H1 (cell line): ENCODE measurements at regions not wholly inside any gene's neighbourhood (a gene's known extent, or its start where the extent isn't known, plus 50 kb on each side); places are given as distances from the start of the nearest gene placed in this dataset.

Experiments
- CTCF ChIA-PET: fragments of 300-600 bp; sonication (Branson Sonifier 250); formaldehyde crosslinking; loops from one replicate; lab custom pipeline; 2021; ENCODE audit not compliant: partially characterized antibody; lab: Charles Lee
- POLR2A ChIA-PET: fragments of 300-600 bp; sonication (Branson Sonifier 250); formaldehyde crosslinking; loops from one replicate; lab custom pipeline; 2021; ENCODE audit warnings: inconsistent platforms; ENCODE audit not compliant: partially characterized antibody; lab: Charles Lee
- DNase-seq, 2 experiments: peaks; one replicate each; pipeline versions ENCODE4 v3.0.0 to v3.0.0-alpha.2; 2010 to 2022; ENCODE audit warnings: low spot score in 2 of 2, low read depth in 1 of 2, mixed read lengths in 1 of 2
- FAIRE-seq: peaks from 2 replicates; lab custom pipeline; 2011; peaks lifted over from hg19 to GRCh38; lab: Jason Lieb, UNC
- H2AFZ ChIP-seq: 2 replicates; pipeline ENCODE4 v1.8.1; 2012; ENCODE audit warnings: low read length, inconsistent platforms
- H2AK5ac ChIP-seq: 2 replicates; pipeline ENCODE4 v1.6.1; 2013; ENCODE audit warnings: low read depth, low read length
- H2BK120ac ChIP-seq: replicated peaks from 2 replicates; pipeline ENCODE3; 2013; ENCODE audit warnings: low read depth, low read length, inconsistent platforms
- H2BK12ac ChIP-seq: 2 replicates; pipeline ENCODE4 v1.6.1; 2013; ENCODE audit warnings: low read depth, low read length
- H2BK15ac ChIP-seq: 2 replicates; pipeline ENCODE4 v1.6.1; 2013; ENCODE audit warnings: low read length
- H2BK20ac ChIP-seq: 2 replicates; pipeline ENCODE4 v1.6.1; 2013; ENCODE audit warnings: low read length
- H2BK5ac ChIP-seq: 2 replicates; pipeline ENCODE4 v1.6.1; 2013; ENCODE audit warnings: low read depth, low read length
- H3K14ac ChIP-seq: 2 replicates; pipeline ENCODE4 v1.6.1; 2013; ENCODE audit warnings: inconsistent platforms; ENCODE audit not compliant: insufficient read length
- H3K18ac ChIP-seq: 2 replicates; pipeline ENCODE4 v1.6.1; 2013; ENCODE audit warnings: low read length; ENCODE audit errors: extremely low read depth
- H3K23ac ChIP-seq: 2 replicates; pipeline ENCODE4 v1.6.1; 2013; ENCODE audit warnings: inconsistent platforms; ENCODE audit not compliant: insufficient read length
- H3K23me2 ChIP-seq: 2 replicates; pipeline ENCODE4 v1.6.1; 2013; ENCODE audit warnings: low read depth, low read length
- H3K27ac ChIP-seq: 2 replicates; pipeline ENCODE4 v1.6.1; 2011; ENCODE audit warnings: low read depth, low read length, inconsistent platforms
- H3K27me3 ChIP-seq, 4 experiments: replicated peaks in 1 of 4; 1 replicate in 1 of 4; 2 replicates in 3 of 4; pipeline versions ENCODE4 v1.6.1 to v1.8.1; 2011 to 2013; ENCODE audit warnings: low read length in 3 of 4, mild to moderate bottlenecking in 3 of 4, inconsistent platforms in 2 of 4, mixed read lengths in 2 of 4, moderate library complexity in 1 of 4; ENCODE audit not compliant: control insufficient read depth in 3 of 4, insufficient read depth in 3 of 4; ENCODE audit errors: extremely low read depth in 1 of 4
- H3K36me3 ChIP-seq, 4 experiments: 2 replicates each; pipeline versions ENCODE4 v1.6.1 to v1.8.1; 2011 to 2013; ENCODE audit warnings: mild to moderate bottlenecking in 4 of 4, low read length in 3 of 4, moderate library complexity in 2 of 4, control low read depth in 1 of 4, inconsistent platforms in 1 of 4; ENCODE audit not compliant: insufficient read depth in 4 of 4, control insufficient read depth in 2 of 4
- H3K4ac ChIP-seq: replicated peaks from 2 replicates; pipeline ENCODE3; 2013; ENCODE audit warnings: low read length, low read depth, mixed read lengths, inconsistent platforms; ENCODE audit not compliant: insufficient read length
- H3K4me1 ChIP-seq, 4 experiments: replicated peaks in 1 of 4; 1 replicate in 1 of 4; 2 replicates in 3 of 4; pipeline versions ENCODE4 v1.6.1 to v1.8.1; 2011 to 2013; ENCODE audit warnings: low read length in 3 of 4, inconsistent platforms in 2 of 4, mixed read lengths in 1 of 4; ENCODE audit not compliant: insufficient read depth in 4 of 4, control insufficient read depth in 3 of 4
- H3K4me2 ChIP-seq, 2 experiments: 2 replicates each; pipeline versions ENCODE4 v1.6.1 to v1.8.1; 2011 to 2013; ENCODE audit warnings: low read depth in 2 of 2, low read length in 2 of 2, control low read depth in 1 of 2, inconsistent platforms in 1 of 2, mild to moderate bottlenecking in 1 of 2; ENCODE audit not compliant: insufficient read depth in 1 of 2
- H3K4me3 ChIP-seq, 4 experiments: fragments of 200-600, 300-600 bp in 1 of 4; sonication (generic), shearing (Covaris generic), sonication (Bioruptor Twin) in 1 of 4; 2 replicates each; pipeline versions ENCODE4 v1.5.1 to v1.8.1; 2011 to 2016; ENCODE audit warnings: low read length in 4 of 4, low read depth in 3 of 4, control low read depth in 2 of 4, inconsistent platforms in 2 of 4, mild to moderate bottlenecking in 2 of 4, mixed read lengths in 1 of 4, moderate library complexity in 1 of 4; ENCODE audit not compliant: insufficient read depth in 2 of 4; ENCODE audit errors: extremely low read depth in 1 of 4
- H3K56ac ChIP-seq: replicated peaks from 2 replicates; pipeline ENCODE3; 2013; ENCODE audit warnings: low read depth, mild to moderate bottlenecking, mixed read lengths, low read length, inconsistent platforms; ENCODE audit not compliant: insufficient read length
- H3K79me1 ChIP-seq: 2 replicates; pipeline ENCODE4 v1.6.1; 2013; ENCODE audit warnings: low read depth, low read length, control low read depth
- H3K79me2 ChIP-seq, 2 experiments: 2 replicates each; pipeline versions ENCODE4 v1.6.1 to v1.8.1; 2012 to 2013; ENCODE audit warnings: low read length in 2 of 2, mild to moderate bottlenecking in 2 of 2, inconsistent platforms in 1 of 2; ENCODE audit not compliant: insufficient read depth in 2 of 2, control insufficient read depth in 1 of 2
- H3K9ac ChIP-seq, 4 experiments: replicated peaks in 1 of 4; 1 replicate in 1 of 4; 2 replicates in 3 of 4; pipeline versions ENCODE4 v1.6.1 to v1.8.1; 2011 to 2013; ENCODE audit warnings: low read depth in 3 of 4, low read length in 3 of 4, control low read depth in 2 of 4, mild to moderate bottlenecking in 2 of 4, moderate library complexity in 2 of 4, inconsistent platforms in 1 of 4; ENCODE audit errors: extremely low read depth in 1 of 4
- H3K9me3 ChIP-seq, 2 experiments: 2 replicates each; pipeline versions ENCODE4 v1.6.1 to v1.8.1; 2012 to 2013; ENCODE audit warnings: mild to moderate bottlenecking in 2 of 2, moderate library complexity in 2 of 2, control low read depth in 1 of 2, inconsistent platforms in 1 of 2, low read depth in 1 of 2, low read length in 1 of 2, mixed read lengths in 1 of 2; ENCODE audit not compliant: insufficient read depth in 2 of 2
- H4K20me1 ChIP-seq, 2 experiments: replicated peaks in 1 of 2; 2 replicates each; pipeline versions ENCODE3 to v1.8.1; 2011 to 2013; ENCODE audit warnings: inconsistent platforms in 2 of 2, low read length in 2 of 2, mild to moderate bottlenecking in 1 of 2; ENCODE audit not compliant: insufficient read depth in 2 of 2, control insufficient read depth in 1 of 2
- H4K5ac ChIP-seq: 2 replicates; pipeline ENCODE4 v1.6.1; 2013; ENCODE audit warnings: low read length, low read depth, mixed read lengths, inconsistent platforms; ENCODE audit not compliant: insufficient read length
- H4K8ac ChIP-seq: 2 replicates; pipeline ENCODE4 v1.8.0; 2013; ENCODE audit warnings: mild to moderate bottlenecking, moderate library complexity, low read length, inconsistent platforms; ENCODE audit not compliant: insufficient read depth; ENCODE audit errors: extremely low read depth
- H4K91ac ChIP-seq: replicated peaks from 2 replicates; pipeline ENCODE3; 2013; ENCODE audit warnings: low read length, mixed read lengths, inconsistent platforms; ENCODE audit not compliant: insufficient read length
- BACH1 ChIP-seq: IDR thresholded peaks from 2 replicates; pipeline ENCODE4 v1.6.1; 2012; ENCODE audit warnings: low read length, improper control_type of control experiment
- BRCA1 ChIP-seq: IDR thresholded peaks from 2 replicates; pipeline ENCODE4 v1.6.1; 2012; ENCODE audit warnings: low read depth, low read length, improper control_type of control experiment
- GABPA ChIP-seq: IDR thresholded peaks from 2 replicates; pipeline ENCODE4 v1.6.1; 2011; ENCODE audit warnings: mild to moderate bottlenecking, low read length, moderate library complexity, borderline replicate concordance; ENCODE audit not compliant: insufficient read depth
- GTF2F1 ChIP-seq: IDR thresholded peaks from 2 replicates; pipeline ENCODE4 v1.6.1; 2012; ENCODE audit warnings: low read depth, low read length, improper control_type of control experiment, borderline replicate concordance
- POU5F1 ChIP-seq: IDR thresholded peaks from 2 replicates; pipeline ENCODE4 v1.6.1; 2011; ENCODE audit warnings: low read depth, mild to moderate bottlenecking, low read length, moderate library complexity
- SP1 ChIP-seq: IDR thresholded peaks from 2 replicates; pipeline ENCODE4 v1.6.1; 2011; ENCODE audit warnings: low read depth, low read length
- WGBS, 2 experiments: shearing (Covaris generic) in 1 of 2; methylation state at CpG; one replicate each; pipeline versions ENCODE4 v1.1.6 to v1.1.7; 2013 to 2015; ENCODE audit warnings: low lambda C conversion rate in 2 of 2, mixed read lengths in 2 of 2, inconsistent platforms in 1 of 2, low coverage in 1 of 2, missing lambda C conversion rate in 1 of 2; ENCODE audit not compliant: insufficient replicate concordance in 2 of 2, insufficient coverage in 1 of 2, insufficient read length in 1 of 2; ENCODE audit errors: extremely low coverage in 1 of 2, missing lambda C conversion rate in 1 of 2; 5-methylcytosine and 5-hydroxymethylcytosine counted together
- TF ChIP-seq, protein P1 (sequence below): IDR thresholded peaks from 2 replicates; pipeline ENCODE4 v1.6.1; 2011; ENCODE audit warnings: low read length, improper control_type of control experiment

- Histone ChIP-seq H2BK20ac (no peak overlapping the region), H4K8ac (no peak overlapping the region), H2BK120ac (no peak overlapping the region), H3K56ac (no peak overlapping the region), H3K9ac (no peak overlapping the region), H3K4ac (no peak overlapping the region), H3K18ac (no peak overlapping the region), H3K4me2 (no peak overlapping the region), H3K14ac (no peak overlapping the region), H3K4me3 (no peak overlapping the region), H3K23me2 (no peaks in the 10 kb centered on the region), H2AK5ac (no peak overlapping the region), H2BK12ac (no peak overlapping the region), H4K91ac (no peak overlapping the region), H2AFZ (no peak overlapping the region), H3K9me3 (peaks cover 0 to 4% of the 10 kb centered on the region in 2 experiments; a peak in 1 of 4 replicates), H4K20me1 (no peaks in the 10 kb centered on the region), H3K36me3 (no peaks in the 10 kb centered on the region), H3K79me1 (no peaks in the 10 kb centered on the region), H4K5ac (no peak overlapping the region), H3K23ac (no peak overlapping the region), H2BK15ac (no peak overlapping the region), H3K4me1 (no peaks in the 10 kb centered on the region), H3K79me2 (no peaks in the 10 kb centered on the region), H3K27ac (no peak overlapping the region), H2BK5ac (no peak overlapping the region), H3K27me3 (no peaks in the 10 kb centered on the region)
- DNase-seq (no peak), FAIRE-seq (peak; percentile 19)
- WGBS, 2 experiments = 95% methylated on average over 1 of the region's 1 CpG; no CpG with 5 or more reads in 1 of the 2 experiments
- CTCF ChIA-PET = no interaction called here
- POLR2A ChIA-PET = no interaction called here
- no peak for TF ChIP-seq SP1
- TF ChIP-seq BACH1 = no peak
- no peak for TF ChIP-seq POU5F1
- no peak for TF ChIP-seq GABPA
- TF ChIP-seq BRCA1 = no peak
- TF ChIP-seq, protein P1, sequence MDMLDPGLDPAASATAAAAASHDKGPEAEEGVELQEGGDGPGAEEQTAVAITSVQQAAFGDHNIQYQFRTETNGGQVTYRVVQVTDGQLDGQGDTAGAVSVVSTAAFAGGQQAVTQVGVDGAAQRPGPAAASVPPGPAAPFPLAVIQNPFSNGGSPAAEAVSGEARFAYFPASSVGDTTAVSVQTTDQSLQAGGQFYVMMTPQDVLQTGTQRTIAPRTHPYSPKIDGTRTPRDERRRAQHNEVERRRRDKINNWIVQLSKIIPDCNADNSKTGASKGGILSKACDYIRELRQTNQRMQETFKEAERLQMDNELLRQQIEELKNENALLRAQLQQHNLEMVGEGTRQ = no peak
- TF ChIP-seq GTF2F1 = no peak
Observed at GRCh38 chr13:84962849-84963248, 836.4 kb downstream of the SLITRK6 start.
